Sigmoid colon (tissue), 6 donors: ENCODE measurements at regions not wholly inside any gene's neighbourhood (a gene's known extent, or its start where the extent isn't known, plus 50 kb on each side); places are given as distances from the start of the nearest gene placed in this dataset.

ENCODE experiments used
- DNase-seq: peaks from one replicate; pipeline ENCODE4 v3.0.0-alpha.2; 2019
- H3K27ac ChIP-seq, 4 donors: fragments of 200-600 bp; sonication (generic); one replicate each; pipeline ENCODE4 v1.5.1; 2016 to 2019; ENCODE audit warnings: mild to moderate bottlenecking in 1 of 4
- H3K27me3 ChIP-seq, 3 donors: fragments of 200-600 bp; sonication (generic); one replicate each; pipeline ENCODE4 v1.5.1; 2019; ENCODE audit warnings: mild to moderate bottlenecking in 1 of 3
- H3K36me3 ChIP-seq, 4 donors: fragments of 200-600 bp; sonication (generic); one replicate each; pipeline ENCODE4 v1.5.1; 2016 to 2019
- H3K4me1 ChIP-seq, 4 donors: fragments of 200-600 bp; sonication (generic); one replicate each; pipeline ENCODE4 v1.5.1; 2017 to 2019
- H3K4me3 ChIP-seq, 4 donors: fragments of 200-600 bp; sonication (generic); one replicate each; pipeline ENCODE4 v1.5.1; 2017 to 2019; ENCODE audit warnings: mild to moderate bottlenecking in 2 of 4, moderate library complexity in 1 of 4
- H3K9me3 ChIP-seq, 4 donors: fragments of 200-600 bp in 3 of 4; sonication (generic) in 3 of 4; one replicate each; pipeline versions ENCODE4 v1.5.1 to v1.6.1; 2013 to 2019
- EP300 ChIP-seq, 4 donors: sonication (generic); formaldehyde crosslinking; IDR thresholded peaks; one replicate each; pipeline ENCODE4 v1.6.1; 2017; ENCODE audit warnings: antibody characterized with exemption in 4 of 4
- POLR2A ChIP-seq, 2 donors: fragments of 450-650 bp; IDR thresholded peaks; one replicate each; pipeline ENCODE4 v1.6.1; 2016; ENCODE audit warnings: antibody characterized with exemption in 2 of 2, mild to moderate bottlenecking in 2 of 2, moderate library complexity in 2 of 2
- POLR2AphosphoS5 ChIP-seq, 4 donors: sonication (generic); formaldehyde crosslinking; IDR thresholded peaks; one replicate each; pipeline ENCODE4 v1.6.1; 2017; ENCODE audit warnings: antibody characterized with exemption in 4 of 4
- WGBS, 2 donors: extraction: QIAGEN DNeasy Blood & Tissue Kit; methylation state at CpG; one replicate each; pipeline ENCODE4 v1.1.7; 2013; 5-methylcytosine and 5-hydroxymethylcytosine counted together
- intact Hi-C: fragments of 100-400 bp; cut with DNase I; formaldehyde crosslinking; loops from one replicate; pipeline ENCODE4 v1.15.1; 2023
- TF ChIP-seq, protein P1 (sequence below), 4 experiments: fragments of 450-650 bp in 3 of 4; fragments of 200-600 bp in 1 of 4; IDR thresholded peaks; one replicate each; pipeline ENCODE4 v1.5.1; 2016 to 2019; ENCODE audit warnings: antibody characterized with exemption in 4 of 4, mild to moderate bottlenecking in 3 of 4, moderate library complexity in 2 of 4
- donor health status: healthy with polysubstance abuse.
- donor health status: healthy.

- Histone ChIP-seq H3K4me3 (no peak overlapping the region), H3K27ac (no peak overlapping the region), H3K27me3 (no peaks in the 10 kb centered on the region), H3K36me3 (no peaks in the 10 kb centered on the region), H3K4me1 (no peaks in the 10 kb centered on the region), H3K9me3 (no peaks in the 10 kb centered on the region)
- TF ChIP-seq, protein P1, sequence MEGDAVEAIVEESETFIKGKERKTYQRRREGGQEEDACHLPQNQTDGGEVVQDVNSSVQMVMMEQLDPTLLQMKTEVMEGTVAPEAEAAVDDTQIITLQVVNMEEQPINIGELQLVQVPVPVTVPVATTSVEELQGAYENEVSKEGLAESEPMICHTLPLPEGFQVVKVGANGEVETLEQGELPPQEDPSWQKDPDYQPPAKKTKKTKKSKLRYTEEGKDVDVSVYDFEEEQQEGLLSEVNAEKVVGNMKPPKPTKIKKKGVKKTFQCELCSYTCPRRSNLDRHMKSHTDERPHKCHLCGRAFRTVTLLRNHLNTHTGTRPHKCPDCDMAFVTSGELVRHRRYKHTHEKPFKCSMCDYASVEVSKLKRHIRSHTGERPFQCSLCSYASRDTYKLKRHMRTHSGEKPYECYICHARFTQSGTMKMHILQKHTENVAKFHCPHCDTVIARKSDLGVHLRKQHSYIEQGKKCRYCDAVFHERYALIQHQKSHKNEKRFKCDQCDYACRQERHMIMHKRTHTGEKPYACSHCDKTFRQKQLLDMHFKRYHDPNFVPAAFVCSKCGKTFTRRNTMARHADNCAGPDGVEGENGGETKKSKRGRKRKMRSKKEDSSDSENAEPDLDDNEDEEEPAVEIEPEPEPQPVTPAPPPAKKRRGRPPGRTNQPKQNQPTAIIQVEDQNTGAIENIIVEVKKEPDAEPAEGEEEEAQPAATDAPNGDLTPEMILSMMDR (IDR thresholded peaks at IDR 0.05) = no peak
- no peak for TF ChIP-seq EP300 (IDR thresholded peaks at IDR 0.05)
- no peak for TF ChIP-seq POLR2A (IDR thresholded peaks at IDR 0.05)
- TF ChIP-seq POLR2AphosphoS5 (IDR thresholded peaks at IDR 0.05) = no peak
- intact Hi-C loops = no loop called here
- 20 to 49% methylated on average over 2 of the region's 2 CpGs for WGBS, 2 donors
- DNase-seq = no peak
Observed at GRCh38 chr5:51194671-51195070, 188.6 kb upstream of the ISL1 start.

DNA sequence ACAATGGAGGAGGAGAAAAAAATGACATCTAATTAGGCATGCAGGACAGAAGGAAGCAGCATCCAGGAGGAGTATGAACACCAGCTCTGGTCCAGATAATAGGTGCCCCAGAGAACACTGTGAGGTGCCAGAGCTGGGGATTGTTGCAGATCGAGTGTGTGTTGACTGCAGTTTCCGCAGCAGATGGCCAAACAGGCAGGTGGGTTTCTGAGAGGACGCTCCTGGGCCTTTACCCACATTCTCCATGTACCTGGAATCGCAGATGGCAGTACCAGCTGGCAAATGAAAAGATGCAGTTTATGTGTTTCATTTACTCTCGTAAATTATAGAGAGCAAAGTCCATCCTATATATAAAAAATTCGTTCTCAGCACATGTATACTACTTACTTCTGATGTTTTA is 182.2 kb upstream of the ISL1 start:
- intact Hi-C loops = no loop called here
- Histone ChIP-seq H3K4me3 (no peak overlapping the region), H3K4me1 (no peaks in the 10 kb centered on the region), H3K36me3 (no peaks in the 10 kb centered on the region), H3K27me3 (no peaks in the 10 kb centered on the region), H3K27ac (no peak overlapping the region), H3K9me3 (no peaks in the 10 kb centered on the region)
- 18 to 58% methylated on average over 6 of the region's 6 CpGs for WGBS, 2 donors
- TF ChIP-seq EP300 (IDR thresholded peaks at IDR 0.05) (no peak), POLR2AphosphoS5 (IDR thresholded peaks at IDR 0.05) (no peak), POLR2A (IDR thresholded peaks at IDR 0.05) (no peak)
- TF ChIP-seq, protein P1 (IDR thresholded peaks at IDR 0.05) = no peak
- no peak for DNase-seq

GRCh38 chr5:51201708-51202107 is 181.5 kb upstream of the ISL1 start:
- no peaks in the 10 kb centered on the region for H3K9me3 ChIP-seq
- H3K27me3 ChIP-seq = no peaks in the 10 kb centered on the region
- WGBS, 2 donors = 88 to 93% methylated on average over 1 of the region's 1 CpG
- H3K4me1 ChIP-seq = no peaks in the 10 kb centered on the region
- no peak for DNase-seq
- H3K27ac ChIP-seq = no peak overlapping the region
- intact Hi-C loops = no loop called here
- TF ChIP-seq EP300 (IDR thresholded peaks at IDR 0.05) = no peak
- H3K36me3 ChIP-seq = no peaks in the 10 kb centered on the region
- H3K4me3 ChIP-seq = no peak overlapping the region

DNA sequence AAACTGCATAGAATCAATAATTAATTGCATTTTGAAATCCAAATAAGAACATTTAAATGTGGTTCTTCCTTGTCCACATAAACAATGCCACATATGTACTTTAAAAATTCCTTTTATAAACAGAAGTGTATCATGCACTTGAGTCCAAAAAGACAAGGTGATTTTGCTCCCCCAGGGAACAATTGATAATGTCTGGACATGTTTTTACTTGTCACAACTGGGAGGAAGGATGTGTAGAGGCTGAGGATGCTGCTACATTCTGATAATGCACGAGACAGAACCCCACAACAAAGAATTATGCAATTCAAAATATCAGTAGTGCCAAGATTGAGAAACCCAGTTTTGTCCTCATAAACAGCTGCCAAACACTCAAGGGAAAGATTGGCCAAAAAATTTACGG is 181.1 kb upstream of the ISL1 start:
- Histone ChIP-seq H3K36me3 (no peaks in the 10 kb centered on the region), H3K9me3 (no peaks in the 10 kb centered on the region), H3K27me3 (no peaks in the 10 kb centered on the region), H3K4me1 (no peaks in the 10 kb centered on the region), H3K27ac (no peak overlapping the region), H3K4me3 (no peak overlapping the region)
- no peak for TF ChIP-seq POLR2AphosphoS5 (IDR thresholded peaks at IDR 0.05)
- TF ChIP-seq, protein P1 (IDR thresholded peaks at IDR 0.05) = no peak
- TF ChIP-seq EP300 (IDR thresholded peaks at IDR 0.05) = no peak
- TF ChIP-seq POLR2A (IDR thresholded peaks at IDR 0.05) = no peak
- intact Hi-C loops = no loop called here
- 53 to 64% methylated on average over 2 of the region's 2 CpGs for WGBS, 2 donors
- no peak for DNase-seq

DNA sequence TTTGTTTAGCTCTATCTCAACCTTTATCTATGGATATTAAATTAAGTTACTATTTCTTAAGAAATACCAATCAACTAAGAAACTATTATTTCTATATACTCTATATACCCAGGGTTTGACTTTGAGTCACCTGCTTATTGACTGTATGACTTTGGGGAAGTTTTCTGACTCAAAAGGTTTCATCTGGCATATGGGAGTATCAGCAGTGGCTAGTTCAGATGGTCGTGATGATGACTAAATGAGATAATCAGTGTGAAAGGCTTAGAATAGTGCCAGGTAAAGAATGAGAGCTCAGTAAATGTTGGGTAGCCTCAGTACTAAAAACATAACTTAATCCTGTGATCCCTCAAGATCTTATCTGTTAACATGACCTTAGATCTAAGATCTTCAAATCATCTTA is 179.7 kb upstream of the ISL1 start:
- no peaks in the 10 kb centered on the region for H3K27me3 ChIP-seq
- H3K4me3 ChIP-seq = no peak overlapping the region
- no peak for DNase-seq
- TF ChIP-seq POLR2A (IDR thresholded peaks at IDR 0.05) (no peak), EP300 (IDR thresholded peaks at IDR 0.05) (no peak), POLR2AphosphoS5 (IDR thresholded peaks at IDR 0.05) (no peak)
- TF ChIP-seq, protein P1 (IDR thresholded peaks at IDR 0.05) = no peak
- H3K27ac ChIP-seq = no peak overlapping the region
- H3K36me3 ChIP-seq = no peaks in the 10 kb centered on the region
- no peaks in the 10 kb centered on the region for H3K9me3 ChIP-seq
- intact Hi-C loops = no loop called here
- 35 to 55% methylated on average over 1 of the region's 1 CpG for whole genome bisulfite sequencing, 2 donors
- no peaks in the 10 kb centered on the region for H3K4me1 ChIP-seq
